Neuronal stem cell (in vitro differentiated cells): ENCODE measurements at regions not wholly inside any gene's neighbourhood (a gene's known extent, or its start where the extent isn't known, plus 50 kb on each side); places are given as distances from the start of the nearest gene placed in this dataset.
A peak's percentile ranks its signal among the peaks of the same experiment; 100 is the strongest.

ENCODE experiments used
- DNase-seq: peaks from one replicate; pipeline ENCODE4 v3.0.0-alpha.2; 2013; ENCODE audit warnings: low spot score
- H2AFZ ChIP-seq: one replicate; pipeline ENCODE4 v1.6.1; 2013; ENCODE audit warnings: mild to moderate bottlenecking, low read length, inconsistent platforms
- H2AK5ac ChIP-seq: 2 replicates; pipeline ENCODE4 v1.6.1; 2013; ENCODE audit warnings: low read depth, mild to moderate bottlenecking, inconsistent platforms, low read length, moderate library complexity, mixed read lengths
- H2BK120ac ChIP-seq: 2 replicates; pipeline ENCODE4 v1.6.1; 2013; ENCODE audit warnings: low read depth, mild to moderate bottlenecking, inconsistent platforms, low read length, moderate library complexity, mixed read lengths
- H2BK12ac ChIP-seq: one replicate; pipeline ENCODE4 v1.6.1; 2013; ENCODE audit warnings: low read length, inconsistent platforms
- H2BK15ac ChIP-seq: 2 replicates; pipeline ENCODE4 v1.6.1; 2013; ENCODE audit warnings: mild to moderate bottlenecking, low read length, inconsistent platforms, mixed read lengths
- H2BK5ac ChIP-seq: one replicate; pipeline ENCODE4 v1.6.1; 2013; ENCODE audit warnings: inconsistent platforms, mild to moderate bottlenecking, low read length, moderate library complexity
- H3K14ac ChIP-seq: one replicate; pipeline ENCODE4 v1.6.1; 2013; ENCODE audit warnings: low read length, inconsistent platforms
- H3K18ac ChIP-seq: 2 replicates; pipeline ENCODE4 v1.6.1; 2013; ENCODE audit warnings: low read length, inconsistent platforms
- H3K23ac ChIP-seq: 2 replicates; pipeline ENCODE4 v1.6.1; 2013; ENCODE audit warnings: low read depth, mild to moderate bottlenecking, mixed read lengths, low read length, inconsistent platforms; ENCODE audit not compliant: poor library complexity
- H3K27ac ChIP-seq: replicated peaks from 3 replicates; pipeline ENCODE4 v1.5.1; 2013; ENCODE audit warnings: low read length, inconsistent platforms
- H3K27me3 ChIP-seq, 3 experiments: 2 replicates each; pipeline ENCODE4 v1.6.1; 2013; ENCODE audit warnings: low read length in 3 of 3, mild to moderate bottlenecking in 2 of 3, inconsistent platforms in 1 of 3, low read depth in 1 of 3, mixed read lengths in 1 of 3, moderate library complexity in 1 of 3; ENCODE audit not compliant: control insufficient read depth in 3 of 3, insufficient read depth in 3 of 3
- H3K36me3 ChIP-seq, 2 donors: replicated peaks in 1 of 2; 2 replicates each; pipeline ENCODE4 v1.6.1; 2013; ENCODE audit warnings: low read length in 2 of 2; ENCODE audit not compliant: control insufficient read depth in 2 of 2, insufficient read depth in 2 of 2
- H3K4ac ChIP-seq: 2 replicates; pipeline ENCODE4 v1.6.1; 2013; ENCODE audit warnings: inconsistent platforms, mild to moderate bottlenecking, low read length, moderate library complexity
- H3K4me1 ChIP-seq, 2 donors: 1 replicate in 1 of 2; 2 replicates in 1 of 2; pipeline ENCODE4 v1.6.1; 2013; ENCODE audit warnings: low read length in 2 of 2, low read depth in 1 of 2; ENCODE audit not compliant: control insufficient read depth in 2 of 2, insufficient read depth in 1 of 2
- H3K4me2 ChIP-seq: one replicate; pipeline ENCODE4 v1.6.1; 2013; ENCODE audit warnings: mild to moderate bottlenecking, low read length, inconsistent platforms; ENCODE audit not compliant: insufficient read depth, poor library complexity, severe bottlenecking
- H3K4me3 ChIP-seq, 2 donors: 2 replicates each; pipeline ENCODE4 v1.5.1; 2013; ENCODE audit warnings: low read length in 2 of 2, mild to moderate bottlenecking in 2 of 2, inconsistent platforms in 1 of 2, moderate library complexity in 1 of 2
- H3K79me1 ChIP-seq: one replicate; pipeline ENCODE4 v1.6.1; 2013; ENCODE audit warnings: low read depth, mild to moderate bottlenecking, inconsistent platforms, low read length, moderate library complexity
- H3K9ac ChIP-seq: one replicate; pipeline ENCODE4 v1.6.1; 2013; ENCODE audit warnings: mild to moderate bottlenecking, low read depth, low read length, inconsistent platforms; ENCODE audit not compliant: poor library complexity
- H3K9me3 ChIP-seq, 2 donors: replicated peaks in 1 of 2; 2 replicates each; pipeline versions ENCODE3 to v1.6.1; 2013; ENCODE audit warnings: low read length in 2 of 2, mild to moderate bottlenecking in 2 of 2, inconsistent platforms in 1 of 2, low read depth in 1 of 2, mixed read lengths in 1 of 2, moderate library complexity in 1 of 2; ENCODE audit not compliant: control insufficient read depth in 2 of 2, insufficient read depth in 1 of 2
- H4K8ac ChIP-seq: one replicate; pipeline ENCODE4 v1.6.1; 2013; ENCODE audit warnings: low read depth, mild to moderate bottlenecking, inconsistent platforms, low read length, moderate library complexity
- H4K91ac ChIP-seq: one replicate; pipeline ENCODE4 v1.6.1; 2013; ENCODE audit warnings: low read length, low read depth, mild to moderate bottlenecking, inconsistent platforms; ENCODE audit not compliant: poor library complexity
- WGBS, 2 donors: extraction: QIAGEN DNeasy Blood & Tissue Kit; methylation state at CpG; one replicate each; pipeline ENCODE4 v1.1.7; 2013; ENCODE audit warnings: missing lambda C conversion rate in 2 of 2, mixed read lengths in 1 of 2; ENCODE audit not compliant: insufficient read length in 2 of 2, insufficient replicate concordance in 1 of 2; ENCODE audit errors: extremely low coverage in 2 of 2; 5-methylcytosine and 5-hydroxymethylcytosine counted together

- no peak overlapping the region for H2BK12ac ChIP-seq
- H3K4me3 ChIP-seq: no peak overlapping the region
- no CpG with 5 or more reads among the region's 19 CpGs for WGBS, 2 donors
- H3K27me3 ChIP-seq: peaks cover 0 to 7% (median 0%) of the 10 kb centered on the region in 3 experiments
- H4K8ac ChIP-seq: no peak overlapping the region
- H3K9ac ChIP-seq: no peak overlapping the region
- H3K36me3 ChIP-seq: no peaks in the 10 kb centered on the region
- H3K27ac ChIP-seq: no peak overlapping the region
- H2BK15ac ChIP-seq: no peak overlapping the region
- no peak overlapping the region for H3K23ac ChIP-seq
- H2AFZ ChIP-seq: peak overlapping the region; percentile 35
- H3K18ac ChIP-seq: peak overlapping the region; percentile 40
- no peak for DNase-seq
- H3K79me1 ChIP-seq: no peaks in the 10 kb centered on the region
- H4K91ac ChIP-seq: no peak overlapping the region
- no peak overlapping the region for H2AK5ac ChIP-seq
- H2BK5ac ChIP-seq: no peak overlapping the region
- H3K4me2 ChIP-seq: no peak overlapping the region
- no peak overlapping the region for H3K14ac ChIP-seq
- H2BK120ac ChIP-seq: no peak overlapping the region
- H3K4ac ChIP-seq: no peak overlapping the region
- no peaks in the 10 kb centered on the region for H3K9me3 ChIP-seq
- H3K4me1 ChIP-seq: peaks cover 0 to 5% of the 10 kb centered on the region in 2 donors
These were observed 155.9 kb upstream of the RUNX1 start for GRCh38 chr21:35204850-35205541.

GRCh38 chr21:35204125-35204524, 155.0 kb upstream of the RUNX1 start:
- no peak overlapping the region for H3K18ac ChIP-seq

GRCh38 chr21:35203093-35203977, 154.2 kb upstream of the RUNX1 start:
- no peak overlapping the region for H3K4me3 ChIP-seq
- DNase-seq: no peak
- no peak overlapping the region for H3K18ac ChIP-seq
- H3K9me3 ChIP-seq: no peaks in the 10 kb centered on the region
- H3K4me2 ChIP-seq: no peak overlapping the region
- H3K23ac ChIP-seq: no peak overlapping the region
- no peak overlapping the region for H3K9ac ChIP-seq
- H2AFZ ChIP-seq: no peak overlapping the region
- no peak overlapping the region for H2BK12ac ChIP-seq
- no peak overlapping the region for H3K27ac ChIP-seq
- H2BK120ac ChIP-seq: no peak overlapping the region
- no peak overlapping the region for H2AK5ac ChIP-seq
- no peaks in the 10 kb centered on the region for H3K36me3 ChIP-seq
- no peak overlapping the region for H4K8ac ChIP-seq
- peaks cover 0 to 5% of the 10 kb centered on the region in 2 donors for H3K4me1 ChIP-seq
- H2BK5ac ChIP-seq: no peak overlapping the region
- H3K4ac ChIP-seq: no peak overlapping the region
- H3K14ac ChIP-seq: no peak overlapping the region
- no peak overlapping the region for H4K91ac ChIP-seq
- no peaks in the 10 kb centered on the region for H3K79me1 ChIP-seq
- no peak overlapping the region for H2BK15ac ChIP-seq
- H3K27me3 ChIP-seq: peaks cover 0 to 7% (median 0%) of the 10 kb centered on the region in 3 experiments
- WGBS, 2 donors: no CpG with 5 or more reads among the region's 11 CpGs

More at GRCh38 chr21:35204125-35204524, 155.0 kb upstream of the RUNX1 start:
- DNase-seq: no peak
- Histone ChIP-seq H4K8ac (no peak overlapping the region), H2BK12ac (no peak overlapping the region), H2BK5ac (no peak overlapping the region), H3K4me3 (no peak overlapping the region), H3K4me2 (no peak overlapping the region), H3K4ac (no peak overlapping the region), H3K23ac (no peak overlapping the region), H3K79me1 (no peaks in the 10 kb centered on the region), H2AFZ (no peak overlapping the region), H4K91ac (no peak overlapping the region), H3K36me3 (no peaks in the 10 kb centered on the region), H3K4me1 (peaks cover 0 to 5% of the 10 kb centered on the region in 2 donors), H3K27me3 (peaks cover 0 to 7% (median 0%) of the 10 kb centered on the region in 3 experiments), H3K27ac (no peak overlapping the region), H3K9ac (no peak overlapping the region), H2BK120ac (no peak overlapping the region), H3K14ac (no peak overlapping the region), H3K9me3 (no peaks in the 10 kb centered on the region), H2AK5ac (no peak overlapping the region), H2BK15ac (no peak overlapping the region)
- no CpG with 5 or more reads among the region's 7 CpGs for WGBS, 2 donors

- H3K36me3 ChIP-seq: no peaks in the 10 kb centered on the region
- H3K18ac ChIP-seq: no peak overlapping the region
- H2AK5ac ChIP-seq: no peak overlapping the region
- H3K27ac ChIP-seq: no peak overlapping the region
- no peak overlapping the region for H3K9ac ChIP-seq
- H4K91ac ChIP-seq: no peak overlapping the region
- H3K9me3 ChIP-seq: no peaks in the 10 kb centered on the region
- no peak overlapping the region for H3K14ac ChIP-seq
- H2BK12ac ChIP-seq: no peak overlapping the region
- no peak overlapping the region for H2BK15ac ChIP-seq
- no peaks in the 10 kb centered on the region for H3K79me1 ChIP-seq
- H3K4ac ChIP-seq: no peak overlapping the region
- no peak overlapping the region for H4K8ac ChIP-seq
- H3K4me3 ChIP-seq: no peak overlapping the region
- no peak overlapping the region for H2BK120ac ChIP-seq
- H3K4me1 ChIP-seq: peaks cover 0 to 5% of the 10 kb centered on the region in 2 donors
- H3K23ac ChIP-seq: no peak overlapping the region
- H3K4me2 ChIP-seq: no peak overlapping the region
- peaks cover 0 to 7% (median 0%) of the 10 kb centered on the region in 3 experiments for H3K27me3 ChIP-seq
- no peak for DNase-seq
- H2AFZ ChIP-seq: no peak overlapping the region
- H2BK5ac ChIP-seq: no peak overlapping the region
These were observed 153.3 kb upstream of the RUNX1 start for GRCh38 chr21:35202431-35202830.
